ENCODE measurements at regions not wholly inside any gene's neighbourhood (a gene's known extent, or its start where the extent isn't known, plus 50 kb on each side); places are given as distances from the start of the nearest gene placed in this dataset.

DNA sequence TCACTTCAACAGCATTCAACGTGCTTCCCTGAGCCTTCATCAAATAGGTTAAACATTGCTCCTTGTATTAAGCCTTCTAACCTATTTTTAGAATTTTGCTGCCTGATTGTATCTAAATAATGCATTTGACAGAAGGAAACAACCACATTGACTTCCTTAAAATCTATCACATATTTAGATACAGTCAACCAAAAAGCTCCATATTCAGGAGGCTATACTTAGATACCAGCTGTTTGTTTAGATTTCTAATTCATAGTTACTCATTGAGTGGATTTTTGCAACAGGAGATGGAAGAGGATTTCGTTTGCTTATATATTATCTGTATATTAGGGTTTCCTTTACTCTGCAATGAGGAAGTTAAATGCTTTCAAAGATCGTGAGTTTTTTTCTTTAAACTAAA, 241.1 kb upstream of the PPP1R2C start:
- no peak for DNase-seq

DNA sequence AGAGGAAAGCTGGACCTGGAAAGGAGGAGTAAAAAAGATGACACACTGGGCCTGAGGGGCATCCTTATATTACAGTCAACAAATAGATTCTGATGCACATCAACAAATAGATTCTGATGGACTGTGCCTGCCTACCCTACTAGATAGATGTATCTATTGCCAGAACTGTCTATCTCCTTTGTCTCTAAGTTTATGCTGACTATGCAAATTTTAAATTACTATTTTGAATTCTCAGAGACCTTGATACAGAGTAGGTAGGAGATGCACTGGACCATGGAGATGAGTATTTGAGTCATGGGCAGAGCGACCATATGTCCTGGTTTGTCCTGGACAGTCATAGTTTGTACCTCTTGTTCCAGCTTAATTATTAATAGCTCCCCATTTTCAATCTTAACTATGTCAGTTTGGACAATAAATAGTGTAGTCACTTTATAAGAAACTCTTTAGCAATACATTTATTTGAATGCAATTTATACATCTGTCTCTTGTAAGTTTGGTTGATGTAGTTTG, 247.9 kb upstream of the PPP1R2C start:
- no peak for DNase-seq

DNA sequence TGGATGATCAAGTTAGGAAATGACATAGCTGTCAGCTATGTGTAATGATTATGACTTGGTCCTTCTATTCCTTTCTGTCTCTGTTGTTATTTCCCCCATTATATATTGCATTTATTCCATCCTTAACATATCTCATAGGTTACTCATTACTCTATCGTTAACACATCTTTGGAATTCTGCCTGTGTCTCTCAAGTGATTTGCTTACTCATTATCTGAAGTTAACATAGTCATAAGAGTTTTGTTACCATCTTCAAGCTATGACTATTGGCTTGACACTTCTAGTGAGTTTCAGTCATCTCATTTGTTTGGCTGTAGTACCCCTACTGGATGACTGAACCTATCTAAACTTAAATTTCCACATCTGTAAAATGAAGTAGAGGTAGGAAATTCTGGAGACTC, 286.1 kb upstream of the PPP1R2C start:
- DNase-seq, result no peak

DNA sequence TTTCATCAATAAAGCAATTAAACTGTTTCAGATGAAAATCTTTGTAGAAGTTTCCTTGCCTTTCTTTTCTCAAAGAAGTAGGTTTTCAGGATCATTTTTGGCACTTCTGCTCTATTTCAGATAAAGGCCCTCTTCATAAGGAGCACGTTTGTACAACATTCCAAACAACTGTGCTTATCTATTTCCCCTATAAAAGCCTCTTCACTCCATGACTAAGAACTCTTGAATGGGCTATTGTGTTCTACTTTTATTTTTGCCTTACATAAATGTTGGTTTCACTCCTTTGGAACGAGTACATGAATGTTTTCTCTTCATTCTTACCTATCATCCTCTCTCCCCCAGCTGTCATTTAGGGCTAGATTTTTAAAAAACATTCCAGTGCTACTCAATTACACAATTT, 288.0 kb upstream of the PPP1R2C start:
- DNase-seq, result no peak

DNA sequence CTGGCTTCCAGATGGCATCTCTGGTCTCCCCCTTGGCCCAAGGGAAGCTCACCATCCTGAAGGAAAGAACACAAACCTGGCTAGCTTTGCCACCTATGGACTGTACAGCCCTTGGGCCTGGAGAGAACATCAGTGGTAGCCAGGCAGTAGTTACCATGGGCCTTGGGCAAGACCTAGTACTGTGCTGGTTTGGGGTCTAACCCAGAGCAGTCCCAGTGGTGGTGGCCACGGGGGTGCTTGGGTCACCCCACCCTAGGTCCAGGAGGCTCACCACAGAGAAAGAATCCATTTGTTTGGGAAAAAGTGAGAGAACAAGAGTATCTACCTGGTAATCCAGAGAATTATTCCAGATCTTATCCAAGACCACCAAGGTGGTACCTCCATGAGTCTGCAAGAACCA, 290.7 kb upstream of the PPP1R2C start:
- no peak for DNase-seq

DNA sequence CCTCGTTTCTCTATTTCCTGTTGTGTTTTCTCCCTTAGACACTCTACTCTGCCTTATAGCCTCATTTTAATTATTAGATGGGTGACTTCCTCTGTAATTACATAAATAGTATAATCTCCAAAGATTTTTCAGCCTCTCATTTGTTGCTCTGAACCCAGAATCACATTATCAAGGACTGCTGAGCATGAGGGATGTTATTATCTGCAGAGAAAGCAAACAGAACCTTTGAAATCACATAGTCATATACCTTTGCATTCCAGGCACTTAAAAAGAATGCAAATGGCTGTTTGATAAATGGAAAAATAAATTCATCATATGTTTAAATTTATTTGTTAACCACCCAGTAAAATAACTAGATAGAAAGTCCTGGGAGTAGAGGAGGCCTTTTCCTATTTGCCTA, 305.1 kb upstream of the PPP1R2C start:
- DNase-seq, result no peak

DNA sequence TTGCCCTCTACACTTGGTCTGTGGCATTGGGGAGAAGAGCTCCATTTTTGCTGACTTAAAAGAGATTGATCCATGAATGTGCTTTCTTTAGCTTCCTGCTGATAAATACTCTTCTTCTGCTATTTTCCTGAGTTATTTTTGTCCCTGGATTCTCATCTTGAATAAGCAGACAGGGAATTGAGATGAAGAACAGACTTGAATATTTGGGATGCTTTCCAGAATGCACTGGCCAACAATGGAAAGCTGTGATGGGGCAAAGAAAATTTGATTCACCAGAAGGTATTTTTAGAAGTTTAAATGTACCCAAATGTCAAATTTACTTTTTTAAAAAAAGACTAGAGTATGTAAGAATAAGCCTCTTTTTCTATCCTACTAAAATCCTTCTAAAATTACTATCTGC, 309.9 kb upstream of the PPP1R2C start:
- no peak for DNase-seq

DNA sequence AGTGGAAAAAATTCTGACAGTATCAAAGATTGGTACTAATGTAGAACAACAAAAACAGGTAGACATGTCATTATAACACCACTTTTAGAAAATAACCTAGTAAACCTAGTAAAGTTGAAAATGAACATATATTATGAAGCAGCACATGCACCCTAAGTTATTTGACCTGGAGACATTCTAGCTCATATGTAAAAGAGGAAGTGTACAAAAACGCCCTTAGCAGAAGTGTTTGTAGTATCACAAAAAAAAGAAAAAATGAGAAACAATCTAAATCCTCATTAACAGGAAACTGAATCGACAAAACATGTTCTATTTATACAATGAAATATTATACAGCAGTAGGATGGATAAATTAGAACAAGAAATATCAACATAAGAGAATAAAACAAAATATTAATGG, 318.9 kb upstream of the PPP1R2C start:
- no peak for DNase-seq

DNA sequence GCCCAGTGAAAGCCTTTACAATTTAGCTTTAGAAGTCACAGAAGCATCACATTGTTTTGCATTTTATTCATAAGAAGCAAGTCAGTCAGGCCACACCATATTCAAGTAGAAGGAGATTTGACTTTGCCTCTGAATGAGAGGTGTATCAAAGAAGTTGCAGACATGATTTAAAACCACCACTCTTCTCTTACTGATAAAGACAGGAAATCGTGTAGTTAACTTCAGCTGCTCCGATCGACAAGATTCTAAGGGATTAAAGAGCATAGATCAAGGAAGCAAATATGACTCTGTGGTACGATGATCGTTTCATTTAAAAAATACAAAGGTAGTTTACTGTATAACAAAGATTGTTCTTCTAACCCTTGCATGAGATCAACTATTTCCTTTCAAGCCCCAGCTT, 328.0 kb upstream of the PPP1R2C start:
- no peak for DNase-seq

DNA sequence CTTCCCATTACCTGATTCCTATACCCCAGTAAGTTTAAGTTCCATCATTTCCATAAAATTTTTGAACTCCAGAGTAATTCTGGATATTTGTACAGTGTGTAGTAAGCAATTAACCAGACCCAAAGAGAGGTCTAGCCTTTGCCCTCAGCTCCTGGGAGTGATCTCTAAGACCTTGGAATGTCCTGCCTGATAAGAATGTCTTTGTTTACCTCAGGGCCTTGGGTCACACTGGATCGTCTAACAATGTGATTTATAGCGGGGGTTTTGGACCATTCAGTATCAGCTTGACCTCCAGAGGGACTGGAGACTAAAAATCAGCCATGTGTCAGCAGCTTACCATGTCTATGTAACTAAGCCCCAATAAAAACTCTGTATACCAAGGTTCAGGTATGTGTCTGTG, 330.9 kb upstream of the PPP1R2C start:
- DNase-seq, result no peak

DNA sequence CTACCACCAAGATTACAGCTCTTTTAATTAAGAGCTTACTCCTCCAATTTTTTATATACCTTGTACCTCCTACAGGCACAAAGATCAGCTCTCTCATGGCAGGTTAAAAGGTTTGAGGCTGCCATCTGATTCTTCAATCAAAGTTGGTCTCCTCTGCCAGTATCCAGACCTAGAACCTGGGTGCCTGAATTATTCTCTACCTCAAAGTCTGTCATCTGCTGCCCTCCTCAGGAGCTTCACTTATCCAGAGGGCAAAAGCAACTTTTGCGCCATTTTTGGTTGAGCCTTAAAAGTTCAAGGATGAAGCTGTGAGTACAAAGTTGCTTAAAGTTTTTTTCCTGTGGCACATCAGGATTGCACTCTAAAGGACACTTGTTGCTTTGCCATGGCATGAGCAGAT, 343.7 kb upstream of the PPP1R2C start:
- DNase-seq, result no peak

DNA sequence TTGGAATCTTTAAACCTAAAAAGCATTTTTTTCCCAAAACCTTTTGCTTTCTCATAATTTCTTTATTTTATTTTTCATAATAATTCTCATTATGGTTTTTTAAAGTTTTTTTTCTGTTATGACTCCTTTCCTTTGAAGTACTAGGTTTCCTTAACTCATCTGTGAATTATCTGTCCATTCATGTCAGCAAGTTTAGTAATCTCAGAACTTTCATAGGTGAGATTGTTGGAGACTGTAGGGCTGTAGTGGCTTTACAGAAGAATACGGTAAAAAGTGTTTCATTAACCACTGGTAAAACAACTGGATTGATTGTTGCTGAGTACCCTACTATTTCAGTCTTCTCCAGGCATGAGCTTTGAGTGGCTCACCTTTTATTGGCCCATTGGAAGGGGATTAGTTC, 361.7 kb upstream of the PPP1R2C start:
- DNase-seq, result no peak

DNA sequence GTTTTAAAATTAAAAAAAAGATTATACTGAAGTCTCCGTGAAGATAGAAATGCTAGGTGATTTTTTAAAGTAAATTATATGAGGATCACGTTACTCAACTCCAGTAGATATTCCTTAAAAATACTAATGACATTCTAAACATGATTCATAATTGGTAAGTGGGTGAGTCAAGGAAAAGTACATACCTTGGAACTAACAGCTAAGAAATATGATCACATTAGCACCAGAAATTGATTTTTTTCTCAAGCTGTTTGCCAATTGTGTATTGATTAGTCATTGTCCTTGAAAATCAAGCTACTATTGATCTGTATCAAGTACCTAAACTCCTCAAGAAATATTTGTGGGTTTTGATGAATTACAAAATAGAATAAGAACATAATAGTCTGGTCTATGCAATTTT, 362.6 kb upstream of the PPP1R2C start:
- DNase-seq, result no peak

DNA sequence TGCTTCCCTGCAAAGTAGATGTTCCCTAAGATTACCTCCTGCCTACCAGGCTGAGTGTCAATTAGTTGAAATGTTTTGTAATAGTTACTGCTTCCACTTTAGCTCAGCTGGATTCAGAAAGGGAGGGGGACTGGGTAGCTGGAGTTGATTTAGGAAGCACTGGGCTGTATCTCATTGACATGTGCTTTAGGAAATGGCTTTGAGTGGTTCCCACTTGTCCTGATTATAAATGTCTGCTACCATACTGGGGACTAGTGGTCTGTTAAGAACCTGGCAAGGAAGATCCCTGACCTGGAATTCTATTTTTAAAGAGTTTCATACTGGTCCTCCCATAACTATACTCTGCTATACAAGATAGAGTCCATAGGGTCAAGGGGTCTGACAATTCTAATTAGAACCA, 363.9 kb upstream of the PPP1R2C start:
- no peak for DNase-seq

DNA sequence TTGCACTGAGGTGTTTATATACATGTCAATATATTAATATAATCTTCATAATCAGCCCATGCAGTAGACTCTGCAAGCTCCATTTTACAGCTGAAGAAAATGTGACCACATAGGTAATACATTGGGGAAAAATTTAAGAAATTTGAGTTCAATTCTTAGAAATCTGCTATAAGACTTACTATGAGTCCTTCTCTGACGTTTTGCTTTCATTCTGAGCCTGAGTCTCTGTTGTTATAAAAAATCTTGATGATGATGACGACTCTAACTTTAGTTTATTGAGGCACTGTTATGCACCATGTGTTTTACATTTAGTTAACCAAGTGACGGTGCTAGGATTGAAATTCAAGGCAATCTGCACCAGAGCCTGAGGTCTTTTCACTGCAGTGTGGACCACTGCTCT, 370.3 kb upstream of the PPP1R2C start:
- no peak for DNase-seq

DNA sequence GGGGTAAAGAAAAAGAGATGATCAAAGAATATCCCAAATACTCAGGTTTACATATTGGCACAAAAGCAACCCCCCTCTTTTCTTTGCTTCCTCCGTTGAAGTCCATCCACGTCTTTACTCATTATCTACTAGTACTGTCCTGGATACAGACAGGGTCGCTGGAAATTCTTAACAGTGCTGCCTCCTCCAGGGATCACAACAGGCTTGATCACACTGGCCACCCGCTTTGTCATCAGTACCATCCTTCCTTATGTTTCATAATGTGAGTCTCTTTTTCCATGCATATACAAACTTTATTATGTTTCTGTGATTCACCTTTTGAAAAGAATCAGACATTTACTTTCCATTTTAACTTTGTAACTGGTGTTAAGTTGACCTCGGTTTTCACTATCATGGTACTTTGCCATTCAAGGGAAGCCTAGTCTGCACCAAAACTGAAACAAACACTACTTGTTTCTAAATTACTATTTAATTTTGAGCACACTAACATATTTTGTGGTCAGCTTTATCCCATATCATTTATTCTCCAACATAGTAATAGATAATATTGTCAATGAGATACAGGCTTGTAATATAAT, 387.5 kb upstream of the PPP1R2C start:
- no peak for DNase-seq

DNA sequence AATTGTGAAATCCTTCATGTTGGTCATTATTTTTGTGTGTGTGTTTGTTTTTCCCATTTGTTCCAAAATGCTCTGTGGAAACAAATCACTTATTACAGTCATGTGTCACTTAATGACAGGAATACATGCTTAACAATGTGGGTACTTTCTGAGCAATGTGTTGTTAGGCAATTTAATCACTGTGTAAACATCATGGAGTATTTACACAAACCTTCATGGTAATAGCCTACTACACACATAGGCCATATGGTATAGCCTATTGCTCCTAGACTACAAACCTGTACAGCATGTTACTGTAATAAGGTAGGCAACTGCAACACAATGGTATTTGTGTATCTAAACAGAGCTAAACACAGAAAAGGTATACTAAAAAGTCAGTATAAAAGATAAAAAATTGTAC, 388.9 kb upstream of the PPP1R2C start:
- DNase-seq, result no peak

DNA sequence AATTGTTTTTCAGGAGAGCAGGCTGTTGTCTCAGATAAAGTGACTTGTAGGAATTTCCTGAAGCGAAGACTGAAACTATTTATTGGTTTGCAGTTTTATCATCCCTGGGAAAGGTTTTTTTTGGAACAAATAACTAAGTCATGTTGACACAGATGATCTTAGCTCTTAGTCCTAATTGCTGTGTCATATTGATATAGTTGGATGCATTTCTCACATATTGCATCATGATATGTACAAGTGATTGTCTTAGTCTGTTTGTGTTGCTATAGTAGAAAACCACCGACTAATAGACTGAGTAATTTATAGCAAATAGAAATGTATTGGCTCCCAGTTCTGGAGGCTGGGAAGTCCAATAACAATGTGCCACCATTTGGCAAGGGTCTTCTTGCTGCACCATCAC, 397.5 kb upstream of the PPP1R2C start:
- DNase-seq, result no peak

DNA sequence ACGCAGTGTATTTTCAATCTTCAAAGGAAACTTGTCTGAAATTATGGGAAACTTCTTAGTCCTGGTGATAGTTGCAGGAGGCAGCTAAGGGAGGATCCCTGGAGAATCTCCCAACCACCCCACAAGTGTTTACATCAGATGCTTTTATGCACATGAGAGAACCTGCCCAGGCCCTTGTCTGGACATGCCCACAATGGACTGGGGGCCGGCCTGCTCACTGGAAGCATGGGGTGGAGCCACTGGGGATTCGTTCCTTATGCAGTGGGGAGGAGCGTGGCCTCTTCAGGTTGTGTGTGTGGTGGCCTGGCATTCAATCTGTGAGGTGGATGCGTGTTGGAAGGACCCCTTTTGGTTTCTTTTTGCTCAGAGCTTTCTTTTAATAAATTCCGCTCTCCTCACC, 398.7 kb upstream of the PPP1R2C start:
- no peak for DNase-seq

DNA sequence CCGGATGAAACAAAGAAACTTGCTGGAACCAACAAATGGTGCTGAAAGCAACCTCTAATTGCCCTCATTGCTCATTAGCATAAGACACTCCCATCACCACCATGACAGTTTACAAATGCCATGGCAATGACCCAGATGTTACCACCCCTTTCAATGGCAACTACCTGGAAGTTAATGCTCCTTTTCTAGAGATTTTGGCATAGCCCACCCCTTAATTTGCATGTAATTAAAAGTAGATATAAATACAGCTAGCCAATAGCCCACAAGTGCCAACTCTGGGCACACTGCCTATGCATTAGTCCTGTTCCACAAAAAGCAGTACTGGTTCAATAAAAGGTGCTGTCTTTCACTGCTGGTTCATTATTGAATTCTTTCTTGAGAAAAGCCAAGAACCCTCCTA, 410.3 kb upstream of the PPP1R2C start:
- no peak for DNase-seq

DNA sequence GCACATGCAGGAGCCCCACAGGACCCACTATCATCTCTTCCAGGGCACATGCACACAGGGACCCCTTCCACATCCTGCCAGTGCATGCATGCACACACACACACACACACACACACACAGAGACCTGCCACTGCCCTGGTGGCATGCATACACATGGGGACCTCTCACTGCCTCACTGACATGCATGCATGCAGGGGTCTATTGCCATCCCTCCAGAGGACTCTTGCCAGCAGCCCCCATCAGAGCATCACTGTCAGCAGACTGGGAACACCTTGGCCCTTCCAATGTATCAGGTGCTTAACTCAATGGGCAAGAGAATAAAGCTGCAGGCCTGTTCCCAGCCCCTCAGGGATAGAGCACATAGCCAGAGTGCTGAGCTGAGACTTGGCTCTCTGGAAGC, 433.6 kb upstream of the PPP1R2C start:
- no peak for DNase-seq

DNA sequence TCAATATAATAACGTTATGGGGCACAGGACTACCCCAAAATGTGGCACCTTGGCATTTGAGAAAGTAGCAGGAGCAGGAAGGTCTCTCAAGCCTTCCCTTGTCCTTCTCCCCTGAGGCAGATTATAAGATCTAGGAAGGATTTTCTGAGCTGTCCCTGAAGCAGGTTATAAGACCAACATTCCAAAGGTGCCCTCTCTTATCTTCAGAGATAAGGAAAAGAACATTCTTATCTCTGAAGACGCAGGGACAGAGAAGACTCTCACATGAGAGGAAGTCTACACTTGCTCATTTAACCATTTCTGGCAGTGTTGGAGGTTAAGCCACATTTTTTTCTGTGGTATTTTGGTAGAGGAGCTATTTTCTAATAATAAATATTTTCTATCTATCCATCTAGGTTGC, 437.9 kb upstream of the MAOA start:
- DNase-seq, result no peak

DNA sequence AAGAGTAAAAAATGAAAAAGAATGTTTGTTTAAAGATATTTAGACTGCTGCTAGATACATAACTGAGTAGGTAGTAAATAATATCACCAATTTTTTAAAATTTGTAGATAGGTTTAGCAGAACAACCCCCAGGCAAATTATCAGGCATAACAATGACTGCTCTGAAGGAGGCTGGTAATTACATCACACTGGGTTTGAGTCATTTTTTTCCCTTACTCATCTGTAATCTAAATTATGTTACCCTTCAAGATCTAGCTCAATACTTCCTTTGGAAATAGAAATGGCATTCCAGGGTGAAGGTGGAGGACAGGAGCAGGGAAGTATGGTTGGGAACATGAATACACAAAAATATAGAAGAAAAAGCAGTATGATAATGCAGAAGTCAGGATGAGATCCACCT, 431.6 kb upstream of the MAOA start:
- no peak for DNase-seq

DNA sequence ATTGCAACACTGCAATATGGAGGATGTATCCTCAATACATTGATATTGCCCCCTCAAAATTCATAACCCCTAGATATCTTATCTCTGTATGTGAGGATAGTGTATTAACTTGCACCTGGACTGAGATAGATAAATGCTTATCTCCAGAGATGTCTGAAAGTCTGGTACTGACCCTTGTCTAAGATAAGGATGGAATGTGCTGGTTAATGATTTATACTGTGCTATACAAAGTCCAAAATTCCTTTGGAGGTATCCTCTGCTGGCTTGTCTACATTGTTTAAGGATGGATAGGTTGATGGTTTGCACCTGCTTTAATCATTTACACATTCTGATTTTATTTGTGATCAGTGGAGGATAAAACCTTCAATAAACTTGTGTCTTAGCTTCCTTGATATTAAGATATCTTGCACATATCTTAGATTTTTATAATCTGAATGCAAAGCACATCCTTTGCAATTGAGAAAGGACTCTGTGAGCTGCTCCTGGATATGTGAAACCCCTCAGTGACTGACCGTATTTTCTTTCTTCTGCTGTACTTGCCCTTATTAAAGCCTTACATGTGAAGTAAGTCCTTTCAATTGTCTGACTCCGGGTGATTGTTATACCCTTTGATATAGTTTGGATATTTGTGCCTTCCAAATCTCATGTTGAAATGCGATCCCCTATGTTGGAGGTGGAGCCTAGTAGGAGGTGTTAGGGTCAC, 430.3 kb upstream of the MAOA start:
- DNase-seq, result no peak

DNA sequence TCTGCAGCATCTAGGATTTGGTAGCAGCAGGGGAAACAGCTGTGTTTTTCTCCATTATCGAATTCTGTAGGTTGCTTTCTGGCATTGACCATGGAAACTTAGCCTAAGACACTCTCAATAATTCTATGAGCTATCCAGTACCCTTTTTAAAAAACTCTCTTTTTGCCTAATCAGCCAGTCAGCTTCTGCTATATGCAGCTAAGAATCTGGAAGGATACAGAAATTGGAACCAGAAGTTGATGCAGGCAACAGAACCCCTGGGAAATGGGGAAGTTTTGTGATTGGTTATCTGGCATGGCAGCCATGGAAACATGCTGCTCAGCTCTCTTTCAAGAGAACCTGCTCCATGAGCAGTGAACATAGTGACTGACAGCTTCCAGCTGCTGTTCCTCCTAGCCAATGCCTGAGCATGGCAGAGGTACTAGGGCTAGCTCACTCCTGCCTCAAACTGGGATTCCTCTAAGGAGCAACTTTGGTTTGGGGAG, 417.6 kb upstream of the MAOA start:
- no peak for DNase-seq

Data from CD4-positive, alpha-beta T cell treated with Interleukin-15 for 1 hour (primary cell).